ENCODE measurements at regions not wholly inside any gene's neighbourhood (a gene's known extent, or its start where the extent isn't known, plus 50 kb on each side); places are given as distances from the start of the nearest gene placed in this dataset.

GRCh38 chr12:127438512-127439244, 828.3 kb upstream of the TMEM132C start:
- DNase-seq = no peak
- Histone ChIP-seq H3K27ac (no peak overlapping the region), H3K27me3 (no peaks in the 10 kb centered on the region), H3K9me3 (no peaks in the 10 kb centered on the region), H3K4me1 (no peaks in the 10 kb centered on the region), H3K4me3 (no peak overlapping the region), H3K36me3 (no peaks in the 10 kb centered on the region)
- no peak for TF ChIP-seq CTCF (IDR thresholded peaks at IDR 0.05)
- intact Hi-C loops (cut with DNase I) = no loop called here
- no peak for ATAC-seq

GRCh38 chr12:127445581-127446139, 821.3 kb upstream of the TMEM132C start:
- H3K27ac ChIP-seq = no peak overlapping the region
- ATAC-seq = no peak
- H3K4me1 ChIP-seq = no peaks in the 10 kb centered on the region
- H3K4me3 ChIP-seq = no peak overlapping the region
- H3K9me3 ChIP-seq = no peaks in the 10 kb centered on the region
- H3K27me3 ChIP-seq = no peaks in the 10 kb centered on the region
- H3K36me3 ChIP-seq = no peaks in the 10 kb centered on the region
- DNase-seq = no peak
- intact Hi-C loops (cut with DNase I) = no loop called here
- TF ChIP-seq CTCF (IDR thresholded peaks at IDR 0.05) = no peak

GRCh38 chr12:127448906-127449305, 818.1 kb upstream of the TMEM132C start:
- no peak for TF ChIP-seq CTCF (IDR thresholded peaks at IDR 0.05)
- intact Hi-C loops (cut with DNase I) = no loop called here

GRCh38 chr12:127450826-127451225, 816.1 kb upstream of the TMEM132C start:
- Histone ChIP-seq H3K36me3 (no peaks in the 10 kb centered on the region), H3K9me3 (no peaks in the 10 kb centered on the region), H3K27me3 (peaks cover 14% of the 10 kb centered on the region), H3K27ac (no peak overlapping the region), H3K4me1 (no peaks in the 10 kb centered on the region), H3K4me3 (no peak overlapping the region)
- ATAC-seq (no peak), DNase-seq (no peak)
- intact Hi-C loops (cut with DNase I) = no loop called here
- TF ChIP-seq CTCF (IDR thresholded peaks at IDR 0.05) = no peak

More at GRCh38 chr12:127448906-127449305, 818.1 kb upstream of the TMEM132C start:
- H3K27ac ChIP-seq = no peak overlapping the region
- no peaks in the 10 kb centered on the region for H3K36me3 ChIP-seq
- ATAC-seq = no peak
- H3K4me3 ChIP-seq = no peak overlapping the region
- no peaks in the 10 kb centered on the region for H3K27me3 ChIP-seq
- H3K4me1 ChIP-seq = no peaks in the 10 kb centered on the region
- no peaks in the 10 kb centered on the region for H3K9me3 ChIP-seq
- DNase-seq = no peak

GRCh38 chr12:127455347-127456265, 811.4 kb upstream of the TMEM132C start:
- Histone ChIP-seq H3K27ac (no peak overlapping the region), H3K4me3 (no peak overlapping the region), H3K4me1 (no peaks in the 10 kb centered on the region), H3K36me3 (no peaks in the 10 kb centered on the region), H3K9me3 (no peaks in the 10 kb centered on the region), H3K27me3 (peaks cover 25% of the 10 kb centered on the region)
- TF ChIP-seq CTCF (IDR thresholded peaks at IDR 0.05) = no peak
- intact Hi-C loops (cut with DNase I) = no loop called here
- DNase-seq (no peak), ATAC-seq (peak; percentile 45)

Data from upper lobe of right lung (tissue), 1 donor.